GM18861 (cell line): ENCODE measurements at regions not wholly inside any gene's neighbourhood (a gene's known extent, or its start where the extent isn't known, plus 50 kb on each side); places are given as distances from the start of the nearest gene placed in this dataset.

Source experiments
- ATAC-seq: cut with Tn5 transposase; IDR thresholded peaks from one replicate; pipeline ENCODE4 v1.9.1; 2021; ENCODE audit not compliant: unreplicated experiment

DNA sequence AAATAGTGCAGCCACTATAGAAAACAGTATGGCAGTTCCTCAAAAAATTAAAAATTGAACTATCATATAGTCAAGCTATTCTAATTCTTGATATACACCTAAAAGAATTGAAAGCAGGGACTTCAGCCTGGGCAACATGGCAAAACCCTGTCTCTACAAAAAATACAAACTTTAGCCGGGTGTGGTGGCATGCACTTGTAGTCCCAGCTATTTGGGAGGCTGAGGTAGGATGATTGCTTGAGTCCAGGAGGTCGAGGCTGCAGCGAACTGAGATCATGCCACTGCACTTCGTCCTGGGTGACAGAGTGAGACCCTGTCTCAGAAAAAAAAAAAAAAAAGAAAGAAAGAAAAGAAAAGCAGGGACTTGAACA is 64.0 kb upstream of the FOXN2 start:
- no peak for ATAC-seq

- ATAC-seq, result peak; percentile 38
Measured at GRCh38 chr2:48250943-48251342, 63.5 kb upstream of the FOXN2 start.

- no peak for ATAC-seq
Measured at GRCh38 chr2:48251437-48252148, 62.9 kb upstream of the FOXN2 start.

- ATAC-seq, result no peak
Measured at GRCh38 chr2:48253301-48253700, 61.2 kb upstream of the FOXN2 start.

- ATAC-seq, result no peak
Measured at GRCh38 chr2:48254839-48255238, 59.6 kb upstream of the FOXN2 start.

DNA sequence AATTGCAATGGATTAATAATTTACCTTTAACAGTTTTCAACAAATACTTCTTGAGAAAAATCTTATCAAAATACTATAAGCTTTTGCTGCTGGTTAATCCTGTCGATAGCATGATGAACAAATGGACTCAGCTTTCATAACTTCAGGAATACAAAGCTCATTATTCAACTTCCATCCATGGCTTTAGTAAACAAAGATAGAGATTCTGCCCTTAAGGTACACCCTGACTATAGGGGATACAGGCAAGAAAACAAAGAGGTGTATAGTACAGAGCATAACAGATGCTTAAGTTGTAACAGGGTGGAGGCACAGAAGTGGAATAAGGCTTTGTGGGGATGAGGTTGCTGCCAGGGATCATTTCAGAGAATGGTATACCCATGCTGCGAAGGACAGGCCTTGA is 57.0 kb upstream of the FOXN2 start:
- no peak for ATAC-seq

GRCh38 chr2:48258481-48259149 is 55.9 kb upstream of the FOXN2 start:
- ATAC-seq, result no peak

DNA sequence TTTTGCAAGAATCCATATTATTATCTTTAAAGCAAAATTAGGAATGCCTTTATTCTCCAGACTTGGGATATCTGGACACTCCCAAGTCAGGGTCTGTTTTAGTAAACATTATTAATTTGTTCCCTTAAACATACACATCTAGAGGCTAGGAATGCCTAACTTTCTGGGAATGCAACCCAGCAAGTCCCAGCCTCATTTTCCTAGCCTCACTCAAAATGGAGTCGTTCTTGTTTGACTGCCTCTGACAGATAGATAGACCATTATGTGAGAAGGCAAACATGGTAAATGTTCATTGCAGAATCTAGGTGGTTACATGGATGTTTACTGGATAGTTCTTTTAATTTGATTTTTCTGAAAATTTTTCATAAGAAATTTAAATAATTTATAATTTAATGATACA is 54.7 kb upstream of the FOXN2 start:
- no peak for ATAC-seq

DNA sequence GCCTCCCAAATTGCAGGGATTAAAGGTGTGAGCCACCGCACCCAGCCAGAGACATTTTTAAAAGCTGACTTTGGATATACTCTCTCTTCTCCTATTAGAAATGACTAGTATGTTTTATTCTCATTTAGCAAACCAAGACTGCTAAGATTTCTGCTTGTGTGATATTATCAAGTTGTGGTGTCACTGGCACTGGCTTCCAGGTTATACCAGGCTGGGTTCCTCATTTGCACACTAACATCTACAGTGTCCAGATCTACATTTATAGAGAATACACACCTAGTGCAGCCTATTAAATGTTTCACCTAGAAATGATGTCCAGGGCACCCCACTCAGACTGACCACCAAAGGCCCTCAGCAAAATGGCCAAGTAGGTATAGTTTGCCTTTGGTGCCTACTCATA is 49.9 kb upstream of the FOXN2 start:
- ATAC-seq, result no peak
